ENCODE measurements at regions not wholly inside any gene's neighbourhood (a gene's known extent, or its start where the extent isn't known, plus 50 kb on each side); places are given as distances from the start of the nearest gene placed in this dataset.

DNA sequence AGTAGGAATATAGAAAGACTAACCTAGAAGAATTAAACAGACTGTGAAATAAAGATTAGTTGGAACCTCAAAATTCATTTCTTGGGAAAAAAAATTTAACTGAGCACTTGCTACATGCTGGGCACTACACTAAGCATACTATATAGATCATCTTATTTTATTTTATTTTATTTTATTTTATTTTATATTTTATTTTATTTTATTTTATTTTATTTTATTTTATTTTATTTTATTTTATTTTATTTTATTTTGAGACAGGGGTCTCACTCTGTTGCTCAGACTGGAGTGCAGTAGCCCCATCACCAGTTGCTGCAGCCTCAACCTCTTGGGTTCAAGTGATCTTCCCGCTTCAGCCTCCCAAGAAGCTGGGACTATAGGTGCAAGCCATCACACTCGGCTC lies 74.5 kb upstream of the DSC1 start:
- no peak for TF ChIP-seq POLR2A (IDR thresholded peaks at IDR 0.05)
- no peak for TF ChIP-seq POLR2AphosphoS5 (IDR thresholded peaks at IDR 0.05)
- TF ChIP-seq EP300 (IDR thresholded peaks at IDR 0.05): no peak
- TF ChIP-seq, protein P1, sequence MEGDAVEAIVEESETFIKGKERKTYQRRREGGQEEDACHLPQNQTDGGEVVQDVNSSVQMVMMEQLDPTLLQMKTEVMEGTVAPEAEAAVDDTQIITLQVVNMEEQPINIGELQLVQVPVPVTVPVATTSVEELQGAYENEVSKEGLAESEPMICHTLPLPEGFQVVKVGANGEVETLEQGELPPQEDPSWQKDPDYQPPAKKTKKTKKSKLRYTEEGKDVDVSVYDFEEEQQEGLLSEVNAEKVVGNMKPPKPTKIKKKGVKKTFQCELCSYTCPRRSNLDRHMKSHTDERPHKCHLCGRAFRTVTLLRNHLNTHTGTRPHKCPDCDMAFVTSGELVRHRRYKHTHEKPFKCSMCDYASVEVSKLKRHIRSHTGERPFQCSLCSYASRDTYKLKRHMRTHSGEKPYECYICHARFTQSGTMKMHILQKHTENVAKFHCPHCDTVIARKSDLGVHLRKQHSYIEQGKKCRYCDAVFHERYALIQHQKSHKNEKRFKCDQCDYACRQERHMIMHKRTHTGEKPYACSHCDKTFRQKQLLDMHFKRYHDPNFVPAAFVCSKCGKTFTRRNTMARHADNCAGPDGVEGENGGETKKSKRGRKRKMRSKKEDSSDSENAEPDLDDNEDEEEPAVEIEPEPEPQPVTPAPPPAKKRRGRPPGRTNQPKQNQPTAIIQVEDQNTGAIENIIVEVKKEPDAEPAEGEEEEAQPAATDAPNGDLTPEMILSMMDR (IDR thresholded peaks at IDR 0.05): no peak
- no peak overlapping the region for H3K4me3 ChIP-seq
- no peaks in the 10 kb centered on the region for H3K9me3 ChIP-seq
- no peak overlapping the region for H3K27ac ChIP-seq
- no peaks in the 10 kb centered on the region for H3K36me3 ChIP-seq
- 83 to 97% (median 96%) methylated on average over 2 of the region's 2 CpGs for WGBS, 5 donors
- intact Hi-C loops (cut with DNase I; ENCODE audit: low total_unique reads): no loop called here
- H3K27me3 ChIP-seq: no peaks in the 10 kb centered on the region
- peaks cover 0 to 4% (median 1%) of the 10 kb centered on the region in 4 donors for H3K4me1 ChIP-seq
- no peak for DNase-seq

DNA sequence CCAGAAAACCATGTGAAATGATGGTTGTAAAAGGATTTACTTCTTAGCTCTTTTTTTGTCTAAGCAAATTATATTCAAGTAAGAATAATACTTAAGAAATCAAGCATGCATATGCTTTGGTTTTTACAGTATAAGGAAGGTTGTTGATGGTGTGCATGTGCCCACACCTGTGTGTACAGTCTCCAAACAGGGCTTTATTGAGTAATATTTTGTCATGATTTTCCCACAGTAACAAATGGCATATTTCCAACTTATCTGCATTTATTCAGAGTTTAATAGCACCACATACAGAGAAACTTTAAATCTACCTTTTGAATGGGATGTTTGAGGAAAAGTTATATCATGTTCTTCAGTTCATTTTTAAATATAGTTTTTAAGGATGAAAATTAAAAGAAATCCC lies 76.5 kb upstream of the DSG1 start:
- no peaks in the 10 kb centered on the region for H3K9me3 ChIP-seq
- no peaks in the 10 kb centered on the region for H3K27me3 ChIP-seq
- H3K4me3 ChIP-seq: no peak overlapping the region
- intact Hi-C loops (cut with DNase I; ENCODE audit: low total_unique reads): no loop called here
- H3K27ac ChIP-seq: no peak overlapping the region
- no peaks in the 10 kb centered on the region for H3K36me3 ChIP-seq
- TF ChIP-seq POLR2AphosphoS5 (IDR thresholded peaks at IDR 0.05) (no peak), EP300 (IDR thresholded peaks at IDR 0.05) (no peak), POLR2A (IDR thresholded peaks at IDR 0.05) (no peak)
- TF ChIP-seq, protein P1 (IDR thresholded peaks at IDR 0.05): no peak
- H3K4me1 ChIP-seq: peaks cover 0 to 23% (median 14%) of the 10 kb centered on the region in 4 donors
- no peak for DNase-seq

DNA sequence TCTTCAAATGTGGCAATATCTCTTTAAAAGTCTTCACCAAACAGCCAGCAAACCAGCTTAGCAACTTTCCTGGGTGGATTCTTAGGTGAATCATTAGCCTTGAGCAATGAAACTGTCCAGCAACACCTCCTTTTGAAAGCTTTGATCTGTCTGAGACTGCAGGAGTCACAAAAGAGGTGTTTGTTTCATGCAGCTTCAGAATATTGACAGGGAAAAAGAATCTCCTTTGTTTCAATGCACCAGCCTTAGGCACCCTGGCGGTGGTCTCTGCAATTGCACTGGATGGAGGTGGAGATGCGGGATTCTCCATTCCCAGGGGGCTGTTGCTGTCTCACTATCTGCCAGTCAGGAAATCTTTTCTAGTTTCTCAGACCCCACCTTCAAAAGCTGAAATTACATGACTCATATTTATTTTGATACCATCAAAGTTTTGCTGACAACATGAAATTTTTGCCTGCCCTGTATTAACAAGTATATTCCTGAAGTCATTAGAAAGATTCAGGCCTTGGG lies 76.0 kb upstream of the DSG1 start:
- peak in 1 of 2 donors; percentile 88 for DNase-seq
- Histone ChIP-seq H3K36me3 (no peaks in the 10 kb centered on the region), H3K4me1 (peaks cover 0 to 23% (median 14%) of the 10 kb centered on the region in 4 donors), H3K9me3 (no peaks in the 10 kb centered on the region), H3K27me3 (no peaks in the 10 kb centered on the region), H3K4me3 (no peak overlapping the region), H3K27ac (peak overlapping the region in 2 of 5 donors; percentile 45 to 66)
- intact Hi-C loops (cut with DNase I; ENCODE audit: low total_unique reads): no loop called here
- TF ChIP-seq POLR2AphosphoS5 (IDR thresholded peaks at IDR 0.05): peak in 2 of 3 donors; percentile 36 to 45
- no peak for TF ChIP-seq POLR2A (IDR thresholded peaks at IDR 0.05)
- TF ChIP-seq EP300 (IDR thresholded peaks at IDR 0.05): no peak
- TF ChIP-seq, protein P1 (IDR thresholded peaks at IDR 0.05): peak in 4 of 7 experiments; percentile 9 to 48 (median 18)
- WGBS, 5 donors: 22 to 45% (median 27%) methylated on average over 2 of the region's 2 CpGs

- Histone ChIP-seq H3K27ac (peak overlapping the region in 3 of 5 donors; percentile 7 to 68 (median 12)), H3K36me3 (no peaks in the 10 kb centered on the region), H3K4me3 (no peak overlapping the region), H3K27me3 (no peaks in the 10 kb centered on the region), H3K4me1 (peaks cover 0 to 23% (median 14%) of the 10 kb centered on the region in 4 donors), H3K9me3 (no peaks in the 10 kb centered on the region)
- DNase-seq: peak in 1 of 2 donors; percentile 36
- intact Hi-C loops (cut with DNase I; ENCODE audit: low total_unique reads): no loop called here
- TF ChIP-seq POLR2AphosphoS5 (IDR thresholded peaks at IDR 0.05): no peak
- TF ChIP-seq POLR2A (IDR thresholded peaks at IDR 0.05): no peak
- TF ChIP-seq EP300 (IDR thresholded peaks at IDR 0.05): no peak
- TF ChIP-seq, protein P1 (IDR thresholded peaks at IDR 0.05): no peak
- WGBS, 5 donors: 45 to 54% (median 50%) methylated on average over 11 of the region's 11 CpGs
These were observed 74.0 kb upstream of the DSG1 start for GRCh38 chr18:31243740-31244512.
